CD4-positive, alpha-beta T cell treated with Interleukin-4 for 1 hour (primary cell): ENCODE measurements at regions not wholly inside any gene's neighbourhood (a gene's known extent, or its start where the extent isn't known, plus 50 kb on each side); places are given as distances from the start of the nearest gene placed in this dataset.
A peak's percentile ranks its signal among the peaks of the same experiment; 100 is the strongest.
"Not testable (repeated sequence)": the region's sequence is repeated elsewhere in the genome, so short reads cannot be mapped to it uniquely, and the experiment has no call there.

ENCODE experiments used
- DNase-seq, 2 donors: peaks; one replicate each; pipeline ENCODE4 v3.0.0-alpha.2; 2020 to 2022

DNA sequence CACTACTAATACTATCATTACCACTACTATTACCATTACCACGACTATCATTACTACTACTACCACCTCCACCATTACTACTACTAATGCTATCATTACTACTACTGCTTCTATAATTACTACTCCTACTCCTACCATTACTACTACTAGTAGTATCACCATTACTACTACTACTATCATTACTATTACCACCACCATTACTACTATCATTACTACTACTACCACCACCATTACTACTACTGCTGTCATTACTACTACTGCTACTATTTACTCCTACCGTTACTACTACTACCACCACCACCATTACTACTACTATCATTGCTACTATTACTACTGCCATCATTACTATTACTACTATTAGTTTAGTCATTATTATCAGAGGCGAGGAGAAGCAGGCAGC is 140.9 kb upstream of the KCNJ15 start:
- DNase-seq = no peak

GRCh38 chr21:38119793-38120192 is 137.0 kb upstream of the KCNJ15 start:
- no peak for DNase-seq

GRCh38 chr21:38120679-38120983 is 136.2 kb upstream of the KCNJ15 start:
- DNase-seq = not testable (repeated sequence)

GRCh38 chr21:38120984-38121855 is 135.6 kb upstream of the KCNJ15 start:
- DNase-seq = no peak

DNA sequence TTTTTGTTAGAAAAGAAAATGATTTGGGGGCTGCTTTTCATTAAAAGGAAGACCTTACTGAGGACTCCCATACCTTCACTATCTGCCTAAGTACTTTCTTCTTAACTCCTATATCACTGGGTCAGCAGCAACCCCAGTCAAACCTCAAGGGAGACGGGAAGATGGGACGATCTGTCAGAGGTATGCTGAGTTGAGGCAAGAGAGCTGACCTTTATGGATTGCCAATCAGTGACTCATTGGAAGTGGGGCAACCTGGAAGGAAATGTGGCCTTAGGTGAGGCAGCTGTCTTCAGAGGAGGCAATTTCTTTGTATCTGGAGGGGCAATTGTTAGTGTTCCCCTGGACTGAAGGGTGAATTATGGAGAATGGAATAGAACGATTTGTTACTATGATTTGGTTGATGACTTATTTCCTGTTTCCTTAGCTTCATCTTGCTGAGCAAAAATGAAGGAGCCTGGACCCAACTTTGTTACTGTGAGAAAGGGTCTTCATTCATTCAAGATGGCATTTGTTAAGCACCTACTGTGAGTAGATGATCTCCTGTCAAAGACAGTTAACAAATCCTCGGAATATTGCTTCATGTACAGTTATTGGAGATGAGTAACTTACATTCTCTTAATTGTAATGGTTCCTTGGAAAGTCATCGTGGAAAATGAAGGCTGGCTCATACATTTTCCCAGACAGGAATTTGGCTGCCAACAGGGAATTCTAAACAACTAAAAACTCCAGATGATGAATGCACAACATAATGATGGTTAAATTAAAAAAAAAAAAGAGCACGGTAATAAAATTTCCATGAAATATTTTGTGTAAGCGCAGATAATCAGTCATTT is 134.7 kb upstream of the KCNJ15 start:
- no peak for DNase-seq

DNA sequence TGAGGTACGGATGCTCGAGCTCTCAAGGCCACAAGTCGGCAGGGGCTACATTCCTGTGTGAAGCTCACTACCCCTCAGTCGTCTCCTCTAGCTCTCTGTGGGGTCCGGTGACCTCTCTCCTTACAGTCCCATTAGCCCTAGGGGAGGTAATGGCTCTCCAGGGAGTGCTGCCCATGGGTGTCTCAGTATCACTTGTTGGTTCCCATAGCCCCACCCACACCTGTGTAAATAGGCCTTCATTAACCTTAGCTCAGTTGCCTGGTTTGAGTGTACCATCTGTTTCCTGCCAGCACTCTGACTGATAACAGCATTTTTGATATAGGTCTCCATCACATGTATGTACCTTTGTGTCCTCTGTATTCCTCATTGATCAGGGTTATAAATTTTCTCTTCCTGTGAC is 133.2 kb upstream of the KCNJ15 start:
- no peak for DNase-seq

- peak; percentile 19 to 29 for DNase-seq
Observed at GRCh38 chr21:38126666-38127303, 130.0 kb upstream of the KCNJ15 start.

- no peak for DNase-seq
Observed at GRCh38 chr21:38129711-38130110, 127.1 kb upstream of the KCNJ15 start.

DNA sequence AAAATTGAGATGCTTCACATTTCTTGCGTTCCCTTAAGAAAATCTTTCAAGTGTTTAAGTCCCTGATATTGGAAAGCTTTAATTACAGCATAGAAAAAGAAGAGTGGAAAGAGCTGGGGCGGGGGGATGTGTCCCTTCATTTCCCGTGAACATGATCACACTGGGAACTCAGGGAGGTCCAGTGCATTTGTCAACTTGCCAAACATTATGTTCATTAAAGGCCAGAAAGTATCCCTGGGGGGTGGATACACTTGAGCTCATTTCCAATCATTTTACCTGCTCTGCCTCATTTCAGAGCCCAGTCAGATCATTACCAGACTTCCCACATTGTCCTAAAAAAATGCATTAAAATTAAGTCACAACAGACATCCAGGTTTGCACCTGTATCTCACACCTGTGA is 123.6 kb upstream of the KCNJ15 start:
- no peak for DNase-seq

- no peak for DNase-seq
Observed at GRCh38 chr21:38134084-38134873, 122.5 kb upstream of the KCNJ15 start.

GRCh38 chr21:38136201-38136600 is 120.6 kb upstream of the KCNJ15 start:
- no peak for DNase-seq

GRCh38 chr21:38139380-38140168 is 117.2 kb upstream of the KCNJ15 start:
- no peak for DNase-seq

DNA sequence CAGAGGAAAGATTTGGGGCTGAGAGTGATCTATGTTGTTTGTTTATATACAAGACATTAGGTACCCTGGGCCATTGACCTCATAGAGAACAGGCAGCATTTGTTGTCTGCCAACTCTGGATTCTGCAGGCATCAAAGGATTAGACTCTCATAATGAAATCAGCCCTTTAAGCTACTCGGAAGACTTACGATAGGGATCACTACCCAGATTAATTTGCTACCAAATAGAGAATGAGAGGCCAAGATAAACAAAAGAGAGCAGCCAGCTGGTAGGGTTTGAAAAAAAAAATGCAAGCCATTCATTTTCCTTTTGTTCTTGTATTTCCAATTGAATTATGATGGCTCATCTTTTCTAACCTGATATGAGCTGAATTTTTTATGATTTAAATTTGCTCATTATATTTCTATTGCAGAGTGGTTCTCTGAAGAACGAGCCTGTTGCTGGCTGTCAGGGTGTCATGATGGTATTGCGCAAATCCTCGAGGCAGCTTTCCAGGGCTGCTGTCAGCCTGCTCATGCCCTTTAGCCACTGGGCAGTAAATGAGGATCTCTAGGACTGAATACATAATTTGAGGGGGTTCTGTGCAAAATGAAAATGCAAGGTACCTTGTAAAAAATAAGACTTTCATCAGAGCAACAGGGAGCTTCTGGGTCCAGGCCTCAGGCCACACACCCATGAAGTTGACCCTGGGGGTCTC is 116.4 kb upstream of the KCNJ15 start:
- DNase-seq = no peak

DNA sequence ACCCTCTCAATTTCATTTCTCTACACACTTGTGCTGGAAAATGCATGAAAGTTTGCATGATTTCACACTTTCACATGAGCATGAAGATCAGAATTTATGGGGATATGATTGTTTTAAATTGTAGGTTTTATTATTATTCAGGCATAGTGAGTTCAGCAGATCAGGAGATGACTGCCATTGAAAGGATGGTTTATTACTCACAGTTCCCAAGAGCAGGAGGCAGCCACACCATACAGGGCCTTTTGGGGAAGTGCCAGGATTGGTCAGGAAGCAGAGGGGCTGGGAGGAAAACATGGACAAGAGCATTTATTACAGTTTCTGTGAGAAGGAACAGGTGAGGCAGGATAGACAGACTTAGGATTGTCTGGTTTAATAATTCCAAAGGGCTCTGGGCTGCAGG is 114.6 kb upstream of the KCNJ15 start:
- DNase-seq = no peak

GRCh38 chr21:38144193-38144592 is 112.6 kb upstream of the KCNJ15 start:
- DNase-seq = no peak

GRCh38 chr21:38145104-38145503 is 111.7 kb upstream of the KCNJ15 start:
- DNase-seq = no peak

DNA sequence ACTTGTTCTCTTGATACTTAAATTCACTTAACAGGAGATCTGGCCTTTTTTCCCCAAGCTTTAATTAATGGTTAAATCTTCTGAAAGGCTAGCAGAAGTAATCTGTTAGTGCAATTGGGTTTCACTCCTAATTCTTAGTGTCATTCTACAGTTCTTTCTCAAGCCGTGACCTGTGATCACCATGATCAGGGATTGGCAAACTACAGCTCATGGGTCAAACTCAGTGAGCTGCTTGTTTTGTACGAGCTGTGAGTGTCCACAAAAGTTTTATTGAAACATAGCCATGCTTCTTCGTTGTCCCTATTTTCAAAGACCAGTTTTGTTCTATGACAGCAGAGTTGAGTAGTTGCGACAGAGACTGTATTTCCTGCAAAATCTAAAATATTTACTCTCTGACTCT is 109.4 kb upstream of the KCNJ15 start:
- DNase-seq = no peak

- DNase-seq = no peak
Observed at GRCh38 chr21:38148046-38148445, 108.7 kb upstream of the KCNJ15 start.

DNA sequence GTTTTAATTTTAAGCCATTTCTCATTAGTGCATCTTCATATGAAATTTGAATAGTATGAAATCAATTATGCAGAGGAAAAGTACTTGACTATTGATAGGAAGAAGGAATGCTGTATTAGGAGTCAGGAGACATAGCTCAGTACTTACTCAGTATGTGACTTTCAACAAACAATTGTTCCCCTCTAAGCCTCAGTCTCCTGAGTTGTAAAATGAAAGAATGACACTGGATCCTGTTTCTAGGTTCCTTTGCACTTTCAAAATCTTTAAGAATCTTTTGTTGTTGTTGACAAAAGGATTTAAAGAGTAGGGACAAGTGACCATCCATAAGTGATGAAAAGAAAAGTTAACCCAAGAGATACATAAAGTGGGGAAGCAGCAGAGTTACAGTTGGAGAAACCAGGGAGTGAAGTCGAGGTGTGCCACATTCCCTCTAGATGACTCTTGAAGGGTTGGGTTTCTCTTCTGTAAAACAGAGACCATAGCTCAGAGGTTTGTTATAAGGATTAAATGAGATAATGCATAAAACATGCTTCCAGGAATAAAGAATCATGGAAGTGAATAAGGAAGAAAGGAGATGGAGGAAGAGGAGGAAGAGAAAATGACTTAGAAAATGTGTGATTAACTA is 105.7 kb upstream of the KCNJ15 start:
- no peak for DNase-seq

DNA sequence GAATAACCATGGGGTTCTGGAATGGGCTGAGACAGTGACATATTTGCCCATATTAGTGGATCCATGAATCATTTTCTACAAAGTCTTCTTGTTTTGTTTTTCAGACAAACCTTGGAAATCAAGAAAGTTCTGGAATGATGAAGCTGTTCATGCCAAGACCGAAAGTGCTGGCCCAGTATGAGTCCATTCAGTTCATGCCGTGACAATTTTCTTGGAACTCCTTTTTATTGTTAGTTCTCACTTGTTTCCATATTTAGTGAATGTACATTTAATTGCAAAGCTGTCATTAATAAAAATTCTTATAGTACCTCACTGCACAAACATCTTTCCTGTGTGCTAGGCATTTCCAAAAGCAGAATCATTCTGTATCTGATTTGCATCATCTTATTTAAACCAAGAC is 100.6 kb upstream of the KCNJ15 start:
- DNase-seq = no peak

DNA sequence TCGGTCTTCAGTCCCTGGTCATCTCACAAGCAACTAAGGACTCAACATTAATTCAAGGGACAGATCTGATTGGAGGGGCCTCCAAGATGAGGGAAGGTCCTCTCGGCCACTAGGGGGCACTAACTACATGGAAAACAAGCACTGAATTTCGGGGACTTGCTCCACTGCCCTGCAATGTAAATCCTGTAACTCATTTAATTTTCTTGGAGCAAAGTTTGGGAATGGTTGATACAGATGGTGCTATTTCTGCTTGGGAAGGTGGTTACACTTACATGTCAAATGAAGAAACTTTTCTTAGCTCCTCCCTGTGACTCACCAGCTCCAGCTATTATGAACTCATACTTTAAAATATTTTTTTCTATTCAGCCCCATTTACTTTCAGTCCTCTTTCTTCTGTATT is 97.4 kb upstream of the KCNJ15 start:
- peak; percentile 32 to 48 for DNase-seq
